GM21717 (cell line): ENCODE measurements at regions not wholly inside any gene's neighbourhood (a gene's known extent, or its start where the extent isn't known, plus 50 kb on each side); places are given as distances from the start of the nearest gene placed in this dataset.
"Not testable (repeated sequence)": the region's sequence is repeated elsewhere in the genome, so short reads cannot be mapped to it uniquely, and the experiment has no call there.

Source experiments
- ATAC-seq: cut with Tn5 transposase; IDR thresholded peaks from one replicate; pipeline ENCODE4 v1.9.1; 2021; ENCODE audit warnings: mild to moderate bottlenecking, moderate library complexity; ENCODE audit not compliant: unreplicated experiment

GRCh38 chr6:102832021-102832420, 1438.5 kb downstream of the GRIK2 start:
- no peak for ATAC-seq

- ATAC-seq, result no peak
These were observed 1426.6 kb downstream of the GRIK2 start for GRCh38 chr6:102820098-102820497.

- no peak for ATAC-seq
These were observed 1421.7 kb downstream of the GRIK2 start for GRCh38 chr6:102815207-102815606.

- no peak for ATAC-seq
These were observed 1420.2 kb downstream of the GRIK2 start for GRCh38 chr6:102813489-102814275.

GRCh38 chr6:102812242-102812641, 1418.7 kb downstream of the GRIK2 start:
- ATAC-seq, result no peak

- ATAC-seq, result not testable (repeated sequence)
These were observed 1415.5 kb downstream of the GRIK2 start for GRCh38 chr6:102808944-102809505.

GRCh38 chr6:102799051-102799450, 1405.5 kb downstream of the GRIK2 start:
- ATAC-seq, result no peak

GRCh38 chr6:102798636-102799035, 1405.1 kb downstream of the GRIK2 start:
- no peak for ATAC-seq

- ATAC-seq, result no peak
These were observed 1400.2 kb downstream of the GRIK2 start for GRCh38 chr6:102793752-102794151.

GRCh38 chr6:102774326-102774725, 1380.8 kb downstream of the GRIK2 start:
- no peak for ATAC-seq

- ATAC-seq, result no peak
These were observed 1380.1 kb downstream of the GRIK2 start for GRCh38 chr6:102773636-102774035.

- no peak for ATAC-seq
These were observed 1373.5 kb downstream of the GRIK2 start for GRCh38 chr6:102766963-102767362.

GRCh38 chr6:102764317-102764716, 1370.8 kb downstream of the GRIK2 start:
- ATAC-seq, result no peak

- no peak for ATAC-seq
These were observed 1370.4 kb downstream of the GRIK2 start for GRCh38 chr6:102763891-102764290.

- no peak for ATAC-seq
These were observed 1368.4 kb downstream of the GRIK2 start for GRCh38 chr6:102761872-102762271.

GRCh38 chr6:102759415-102759814, 1365.9 kb downstream of the GRIK2 start:
- no peak for ATAC-seq

- not testable (repeated sequence) for ATAC-seq
These were observed 1365.0 kb downstream of the GRIK2 start for GRCh38 chr6:102758536-102758935.

- no peak for ATAC-seq
These were observed 1355.9 kb downstream of the GRIK2 start for GRCh38 chr6:102749210-102749971.

GRCh38 chr6:102746941-102747340, 1353.4 kb downstream of the GRIK2 start:
- ATAC-seq, result no peak

GRCh38 chr6:102742754-102743356, 1349.3 kb downstream of the GRIK2 start:
- ATAC-seq, result no peak

GRCh38 chr6:102742028-102742427, 1348.5 kb downstream of the GRIK2 start:
- no peak for ATAC-seq
